ENCODE measurements at regions not wholly inside any gene's neighbourhood (a gene's known extent, or its start where the extent isn't known, plus 50 kb on each side); places are given as distances from the start of the nearest gene placed in this dataset.
"Not testable (repeated sequence)": the region's sequence is repeated elsewhere in the genome, so short reads cannot be mapped to it uniquely, and the experiment has no call there.

DNA sequence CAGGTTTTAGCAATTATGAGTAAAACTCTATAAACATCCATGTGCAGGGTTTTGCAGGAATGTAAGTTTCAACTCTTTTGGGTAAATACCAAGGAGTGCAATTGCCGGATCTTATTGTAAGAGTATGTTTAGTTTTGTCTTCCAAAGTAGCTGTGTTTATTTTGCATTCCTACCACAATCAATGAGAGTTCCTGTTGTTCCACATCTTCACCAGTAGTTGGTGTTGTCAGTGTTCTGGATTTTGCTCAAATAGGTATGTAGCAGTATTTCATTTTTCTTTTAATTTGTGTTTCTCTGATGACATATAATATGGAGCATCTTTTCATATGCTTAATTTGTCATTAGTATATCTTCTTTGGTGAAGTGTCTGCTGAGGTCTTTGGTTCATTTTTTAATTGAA lies 185.1 kb upstream of the GALNT15 start:
- DNase-seq (ENCODE audit: low read depth in 3 of 3) = no peak

DNA sequence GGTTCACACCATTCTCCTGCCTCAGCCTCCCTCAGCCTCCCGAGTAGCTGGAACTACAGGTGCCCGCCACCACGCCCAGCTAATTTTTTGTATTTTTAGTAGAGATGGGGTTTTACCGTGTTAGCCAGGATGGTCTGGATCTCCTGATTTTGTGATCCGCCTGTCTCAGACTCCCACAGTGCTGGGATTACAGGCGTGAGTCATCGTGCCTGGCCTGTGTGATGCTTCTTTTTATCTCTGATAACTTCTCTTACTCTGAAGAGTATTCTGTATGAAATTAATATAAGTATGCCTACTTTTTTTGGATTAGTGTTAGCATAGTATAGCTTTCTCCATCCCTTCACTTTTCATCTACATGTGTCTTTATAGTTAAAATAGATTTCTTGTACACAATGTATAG lies 180.8 kb upstream of the GALNT15 start:
- not testable (repeated sequence) for DNase-seq (ENCODE audit: low read depth in 3 of 3)

DNA sequence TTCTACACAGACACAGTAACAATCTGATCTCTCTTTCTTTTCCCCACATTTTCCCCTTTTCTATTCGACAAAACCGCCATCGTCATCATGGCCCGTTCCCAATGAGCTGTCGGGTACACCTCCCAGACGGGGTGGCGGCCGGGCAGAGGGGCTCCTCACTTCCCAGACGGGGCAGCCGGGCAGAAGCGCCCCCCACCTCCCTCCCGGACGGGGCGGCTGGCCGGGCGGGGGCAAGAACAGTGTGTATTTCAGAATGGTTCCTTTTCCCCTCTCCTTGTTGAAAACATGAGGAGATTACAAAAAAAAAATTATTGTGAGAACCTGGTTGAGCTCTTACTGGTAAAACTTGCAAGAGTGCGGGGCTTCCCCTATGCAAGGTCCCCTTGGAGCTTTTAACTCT lies 178.0 kb upstream of the GALNT15 start:
- not testable (repeated sequence) for DNase-seq (ENCODE audit: low read depth in 3 of 3)

DNA sequence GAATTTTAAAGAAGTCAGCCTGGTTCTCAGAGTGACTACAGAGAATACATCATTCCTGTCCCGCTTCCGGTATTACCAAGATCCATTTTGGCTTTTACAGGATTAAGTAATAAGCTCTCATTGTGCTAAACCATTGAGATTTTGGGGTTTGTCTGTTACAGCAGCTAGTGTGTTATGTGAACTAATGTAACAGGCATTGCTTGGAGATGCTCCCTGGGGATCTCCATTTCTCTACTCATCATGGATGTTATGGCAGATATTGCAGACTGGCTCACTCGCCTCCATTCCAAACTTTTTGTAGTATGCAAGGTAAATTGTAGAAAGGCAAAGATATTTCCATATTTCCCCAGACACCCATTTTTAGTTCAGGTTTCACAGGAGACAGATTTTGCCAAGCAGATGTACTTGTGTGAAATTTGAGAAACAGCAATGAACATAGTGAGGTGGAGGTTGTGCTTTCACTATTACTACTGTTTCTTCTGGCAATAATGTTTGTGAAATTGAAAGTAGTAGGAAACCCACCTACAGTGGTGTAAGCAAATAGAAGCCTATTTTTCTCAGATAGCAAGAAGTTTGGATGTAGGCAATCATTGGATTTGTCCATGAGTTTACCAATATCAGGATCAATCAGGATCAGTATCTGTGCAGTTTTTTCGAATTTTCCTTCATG lies 177.1 kb upstream of the GALNT15 start:
- no peak for DNase-seq (ENCODE audit: low read depth in 3 of 3)

DNA sequence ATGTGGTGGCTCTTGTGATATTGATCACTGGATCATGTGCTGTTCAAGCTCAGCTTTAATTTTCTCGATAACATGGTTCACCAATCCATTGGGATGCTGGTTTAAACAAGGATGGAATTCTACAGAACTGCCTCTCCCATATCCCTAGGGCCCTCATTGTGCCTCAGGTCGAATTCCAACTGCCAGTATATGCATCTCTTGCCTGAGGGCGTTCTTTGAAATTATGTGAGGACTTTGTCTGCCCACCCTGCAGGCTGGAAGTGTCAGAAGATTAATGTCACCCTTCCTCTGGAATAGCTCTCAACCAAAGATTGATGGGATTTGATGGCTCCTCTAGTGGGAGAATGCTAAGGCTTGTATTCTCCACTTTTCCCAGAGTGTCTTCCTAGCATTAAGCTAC lies 175.6 kb upstream of the GALNT15 start:
- no peak for DNase-seq (ENCODE audit: low read depth in 3 of 3)

DNA sequence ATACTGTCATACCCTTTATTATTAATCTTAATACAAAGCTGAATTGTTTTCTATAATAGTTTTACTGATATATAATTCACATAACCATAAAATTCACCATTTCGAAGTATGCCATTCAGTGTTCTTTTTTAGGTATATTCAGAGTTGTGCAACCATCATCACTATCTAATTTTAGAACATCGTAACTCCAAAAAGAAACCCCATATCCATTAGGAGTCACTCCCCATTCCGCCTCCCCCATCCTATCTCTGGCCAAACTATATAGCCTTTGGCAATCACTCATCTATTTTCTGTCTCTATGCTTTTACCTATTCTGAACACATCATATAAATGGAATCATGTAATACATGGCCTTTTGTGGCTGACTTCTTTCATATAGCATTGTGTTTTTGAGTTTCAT lies 169.7 kb upstream of the GALNT15 start:
- DNase-seq (ENCODE audit: low read depth in 3 of 3) = no peak

DNA sequence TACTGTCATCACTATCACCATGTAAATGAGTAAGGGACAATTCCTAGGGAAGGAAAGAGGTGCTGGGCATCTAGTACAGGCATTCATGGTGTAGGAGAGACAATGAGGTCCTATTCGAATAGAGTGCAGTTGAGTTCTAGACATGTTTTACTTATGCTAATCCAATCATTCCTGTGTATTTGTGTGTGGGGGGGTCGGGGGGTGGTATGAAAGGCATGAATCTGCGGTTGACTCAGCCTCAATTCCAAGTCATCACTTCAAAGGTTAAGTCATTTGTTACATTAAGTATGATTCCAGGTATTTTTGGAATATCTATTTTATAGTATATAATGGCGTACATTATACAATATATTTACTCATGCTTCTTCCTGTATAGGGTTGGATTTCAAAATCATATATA lies 163.1 kb upstream of the GALNT15 start:
- DNase-seq (ENCODE audit: low read depth in 3 of 3) = no peak

DNA sequence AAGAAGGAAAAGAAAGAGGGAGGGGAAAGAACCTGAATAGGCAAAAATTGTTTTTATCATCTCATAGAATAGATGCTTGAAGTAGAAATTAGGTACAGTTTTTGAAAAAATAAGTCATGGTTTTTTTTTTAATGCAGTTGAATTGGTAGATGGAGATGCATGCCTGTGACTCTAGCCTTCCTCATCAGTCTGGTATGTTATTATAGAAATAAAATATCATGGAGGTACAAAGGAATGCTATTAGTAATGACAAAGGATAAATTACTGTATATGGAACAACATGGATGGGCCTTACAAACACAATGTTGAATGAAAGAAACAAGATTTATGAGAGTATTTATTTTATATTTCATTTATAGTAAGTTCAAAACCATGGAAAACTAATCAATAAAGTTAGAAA lies 162.4 kb upstream of the GALNT15 start:
- no peak for DNase-seq (ENCODE audit: low read depth in 3 of 3)

DNA sequence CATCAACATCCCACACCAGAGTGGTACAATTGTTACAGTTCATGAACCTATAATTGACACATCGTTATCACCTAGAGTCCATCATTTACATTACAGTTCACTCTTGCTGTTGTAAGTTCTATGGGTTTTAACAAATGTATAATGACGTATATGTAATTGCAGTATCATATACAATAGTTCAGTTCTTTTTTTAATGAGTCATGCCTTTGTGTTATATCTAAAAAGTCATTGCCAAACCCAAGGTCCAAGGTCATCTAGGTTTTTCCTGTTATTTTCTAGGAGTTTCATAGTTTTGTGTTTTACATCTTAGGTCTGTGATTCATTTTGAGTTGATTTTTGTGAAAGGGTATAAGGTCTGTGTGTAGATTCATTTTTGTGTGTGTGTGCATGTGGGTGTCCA lies 160.9 kb upstream of the GALNT15 start:
- DNase-seq (ENCODE audit: low read depth in 3 of 3) = no peak

DNA sequence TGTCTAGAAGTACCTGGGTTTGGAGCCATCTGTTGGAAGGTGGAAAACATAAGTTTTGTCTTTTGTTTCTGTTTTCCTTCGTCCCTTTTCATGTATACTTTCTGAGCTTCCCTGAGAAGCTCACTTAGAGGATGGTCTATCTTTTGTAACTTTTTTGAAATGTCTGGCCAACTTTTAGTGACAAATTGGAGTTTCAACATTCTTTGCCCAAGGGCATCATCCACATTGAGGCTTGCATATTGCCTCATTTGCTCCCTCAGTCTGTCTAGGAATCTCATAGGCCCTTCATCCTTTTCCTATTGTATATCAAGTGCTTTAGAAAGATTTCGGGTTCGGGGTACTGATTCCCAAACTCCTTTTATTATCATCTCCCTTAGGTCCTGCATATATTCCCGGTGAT lies 152.7 kb upstream of the GALNT15 start:
- not testable (repeated sequence) for DNase-seq (ENCODE audit: low read depth in 3 of 3)

DNA sequence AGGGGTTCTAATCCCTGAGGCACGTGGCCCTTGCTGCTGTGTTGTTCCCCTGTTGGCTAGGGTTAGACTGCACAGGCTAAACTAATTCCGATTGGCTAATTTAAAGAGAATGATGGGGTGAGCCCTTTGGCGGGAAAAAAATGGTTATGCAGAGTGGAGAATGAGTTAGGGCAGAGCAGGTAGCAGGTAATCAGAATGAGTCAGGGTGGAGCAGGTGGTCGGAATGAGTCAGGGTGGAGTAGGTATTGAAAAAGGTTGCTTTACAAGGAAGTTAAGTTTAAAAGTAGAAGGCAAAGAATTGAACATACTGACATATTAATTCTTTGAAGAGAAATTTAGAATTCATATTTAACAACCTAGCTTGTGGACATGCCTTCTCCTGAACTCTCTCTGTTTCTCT lies 150.6 kb upstream of the GALNT15 start:
- not testable (repeated sequence) for DNase-seq (ENCODE audit: low read depth in 3 of 3)

DNA sequence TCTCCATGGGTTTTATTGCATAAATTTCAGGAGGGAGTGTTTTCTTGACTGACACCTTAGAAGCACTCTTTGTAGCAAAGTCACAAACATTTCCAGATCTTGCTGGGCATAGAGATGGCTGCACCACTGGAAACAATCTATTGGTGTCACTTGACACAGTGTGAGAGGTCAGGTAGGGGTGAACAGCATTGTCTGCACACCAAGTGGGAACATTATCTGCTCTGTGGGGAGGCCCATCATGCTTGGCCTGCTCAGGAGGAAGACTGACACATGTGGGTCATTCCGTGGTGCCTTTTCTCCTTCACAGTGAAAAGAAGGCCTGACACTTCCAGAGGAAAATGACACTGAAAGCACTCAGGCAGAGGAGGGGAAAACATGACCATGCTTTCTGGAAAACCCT lies 149.9 kb upstream of the GALNT15 start:
- no peak for DNase-seq (ENCODE audit: low read depth in 3 of 3)

DNA sequence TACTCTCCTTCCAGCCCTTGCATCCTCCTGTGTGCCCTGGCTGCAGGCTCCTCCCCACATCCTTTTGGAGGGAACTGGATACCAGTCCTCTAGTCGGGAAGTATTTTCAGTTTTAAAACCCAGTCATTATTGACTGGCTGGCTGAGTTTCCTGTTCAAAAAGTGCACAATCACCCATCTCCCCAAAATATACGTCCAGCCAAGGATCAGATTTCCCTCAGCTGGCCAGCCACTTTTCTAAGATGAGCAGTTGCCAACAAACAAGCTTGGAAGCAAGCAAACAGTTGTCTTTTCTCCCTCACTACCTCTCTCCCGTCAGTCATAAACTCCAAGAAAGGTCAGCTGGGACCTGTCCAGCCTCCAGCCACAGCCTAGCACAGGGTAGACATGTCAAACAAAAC lies 147.7 kb upstream of the GALNT15 start:
- no peak for DNase-seq (ENCODE audit: low read depth in 3 of 3)

DNA sequence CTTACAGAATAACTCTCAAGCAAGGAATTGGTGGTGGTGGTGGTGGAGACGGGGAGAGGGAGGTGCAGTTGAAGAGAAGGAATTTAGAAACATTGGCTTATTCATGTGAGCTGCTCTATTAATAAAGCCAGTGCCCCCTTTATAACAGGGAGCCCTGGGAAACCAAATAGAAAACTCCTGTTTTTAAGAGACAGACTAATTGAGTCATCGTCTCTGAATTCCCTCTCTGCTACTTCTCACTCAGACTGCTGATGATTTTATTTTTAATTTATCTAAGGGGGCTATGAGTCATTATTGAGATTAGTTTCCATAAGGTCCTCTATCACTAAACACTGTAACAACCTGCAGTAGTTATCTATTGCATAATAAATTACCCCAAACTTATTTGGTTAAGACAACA lies 145.9 kb upstream of the GALNT15 start:
- DNase-seq (ENCODE audit: low read depth in 3 of 3) = no peak

DNA sequence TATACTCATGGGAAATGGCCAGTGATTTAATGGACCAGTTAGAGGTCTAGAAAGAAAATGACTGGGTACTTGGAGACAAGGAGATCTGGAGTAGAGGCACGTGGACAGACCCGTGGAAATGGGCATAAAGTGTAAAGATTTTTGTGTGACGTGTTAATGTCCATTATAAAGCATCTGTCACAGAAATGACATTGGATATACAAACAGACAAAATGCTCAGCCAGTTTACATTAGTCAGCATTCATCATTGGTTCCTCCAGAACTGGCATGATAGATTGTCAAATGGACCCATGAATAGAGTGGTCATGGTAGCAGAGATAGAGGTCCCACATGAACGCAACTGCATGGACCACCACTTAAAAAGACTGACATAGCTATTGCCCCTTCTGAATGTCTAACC lies 144.1 kb upstream of the GALNT15 start:
- no peak for DNase-seq (ENCODE audit: low read depth in 3 of 3)

DNA sequence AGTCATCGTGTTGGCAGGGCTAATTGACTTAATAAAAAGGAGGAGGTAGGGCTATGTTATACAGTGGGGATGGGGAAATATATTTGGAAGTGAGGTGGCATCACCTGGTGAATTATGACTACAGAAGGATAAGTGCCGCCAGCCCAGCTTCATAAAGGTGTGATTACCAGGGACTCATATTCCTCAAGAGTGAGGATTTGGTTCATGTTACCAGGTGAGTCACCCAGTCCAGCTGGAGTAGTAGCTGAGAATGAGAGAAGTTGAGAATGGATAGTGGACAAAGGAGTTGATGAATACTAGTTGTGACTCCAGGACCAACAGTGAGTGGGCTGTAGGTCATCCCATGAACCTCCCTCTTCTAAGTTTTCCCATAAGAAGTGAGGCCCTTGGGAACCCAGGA lies 143.0 kb upstream of the GALNT15 start:
- DNase-seq (ENCODE audit: low read depth in 3 of 3) = no peak

DNA sequence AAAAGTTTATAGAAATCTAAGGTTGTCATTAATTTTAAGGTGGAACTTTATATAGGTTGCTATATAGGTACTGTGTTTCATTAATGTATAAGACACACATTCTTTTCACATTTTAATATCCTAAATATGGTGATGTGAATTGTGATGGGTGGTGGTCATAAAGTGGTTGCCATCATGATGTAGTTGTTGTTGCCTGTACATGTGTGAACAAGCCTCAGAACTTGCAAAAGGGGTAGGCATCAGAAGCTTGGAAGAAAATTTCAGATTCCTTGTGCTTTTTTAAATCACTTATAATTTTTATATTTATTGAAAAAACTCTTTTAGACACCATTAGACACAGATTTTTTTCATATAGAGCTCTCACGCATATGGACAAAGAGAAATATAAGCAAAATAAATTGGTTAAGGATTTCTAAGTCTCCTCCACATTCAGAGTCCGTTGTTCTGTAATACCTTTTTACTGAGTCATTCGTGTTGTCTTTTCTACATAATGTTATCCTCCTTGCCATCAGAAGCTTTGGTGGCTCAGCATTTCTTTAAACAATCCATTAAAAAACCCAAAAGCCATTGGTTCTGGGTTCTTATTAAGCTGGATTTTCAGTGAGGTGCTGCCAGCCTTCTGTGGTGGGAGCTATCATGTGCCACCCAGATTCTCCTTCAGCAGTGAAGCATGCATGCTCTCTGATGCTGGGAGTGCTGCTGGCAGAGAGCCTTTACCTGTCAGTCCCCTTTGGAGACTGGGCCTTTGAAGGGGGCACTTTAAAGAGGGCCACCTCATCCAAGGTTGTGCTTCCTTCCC lies 140.4 kb upstream of the GALNT15 start:
- no peak for DNase-seq (ENCODE audit: low read depth in 3 of 3)

DNA sequence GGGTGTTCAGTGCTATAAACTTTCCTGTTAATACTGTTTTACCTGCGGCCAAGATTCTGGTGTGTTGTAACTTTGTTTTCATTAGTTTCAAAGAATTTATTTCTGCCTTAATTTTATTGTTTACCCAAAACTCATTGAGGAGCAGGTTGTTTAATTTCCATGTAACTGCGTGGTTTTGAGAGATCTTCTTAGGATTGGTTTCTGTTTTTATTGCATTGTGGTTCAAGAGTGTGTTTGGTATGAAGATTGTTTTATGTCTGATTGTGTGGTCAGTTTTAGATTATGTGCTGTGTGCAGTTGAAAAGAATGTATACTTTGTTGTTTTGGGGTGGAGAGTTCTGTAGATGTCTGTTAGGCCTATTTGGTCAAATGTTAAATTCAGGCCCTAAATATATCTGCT lies 133.5 kb upstream of the GALNT15 start:
- no peak for DNase-seq (ENCODE audit: low read depth in 3 of 3)

DNA sequence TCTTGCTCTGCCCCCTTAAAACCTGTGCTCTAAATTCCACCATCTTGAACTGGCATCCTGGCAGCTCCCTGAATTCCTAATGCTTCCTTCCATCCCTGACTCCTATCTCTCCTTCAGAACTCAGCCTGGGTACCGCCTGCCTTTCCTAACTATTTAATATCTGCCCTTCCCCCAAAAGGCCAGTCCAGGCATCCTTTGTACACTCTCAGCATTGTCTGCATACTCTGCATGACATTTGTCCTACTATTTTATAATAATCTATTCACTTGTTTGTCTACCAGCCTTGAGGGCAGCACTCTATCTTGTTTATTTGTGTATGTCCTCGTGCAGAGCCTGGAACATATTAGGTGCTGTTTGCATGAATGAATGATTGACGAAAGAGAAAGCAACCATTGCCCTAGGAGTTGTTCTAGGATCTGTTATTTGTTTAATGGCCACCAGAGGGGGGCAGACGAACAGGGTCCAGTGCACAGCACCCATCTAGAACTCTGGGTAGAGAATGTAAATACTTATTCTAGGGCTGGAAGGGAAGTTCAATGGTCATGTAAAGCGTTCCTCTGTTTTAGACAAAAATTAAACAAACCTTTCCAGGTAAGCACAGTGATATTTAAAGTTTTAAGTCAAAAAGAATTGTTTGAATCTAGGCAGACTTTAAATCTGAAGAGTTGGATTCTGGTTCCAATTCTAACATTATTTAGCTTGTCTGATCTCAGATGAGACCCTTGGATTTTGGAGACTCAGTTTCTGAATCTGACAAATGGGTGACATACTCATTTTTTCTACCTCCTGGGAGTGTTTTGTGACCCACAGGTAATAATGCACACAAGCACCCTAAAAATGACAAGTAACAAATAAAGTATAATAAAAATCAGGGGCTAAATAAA lies 125.8 kb upstream of the GALNT15 start:
- DNase-seq (ENCODE audit: low read depth in 3 of 3) = peak in 2 of 3 donors; percentile 6 to 38

DNA sequence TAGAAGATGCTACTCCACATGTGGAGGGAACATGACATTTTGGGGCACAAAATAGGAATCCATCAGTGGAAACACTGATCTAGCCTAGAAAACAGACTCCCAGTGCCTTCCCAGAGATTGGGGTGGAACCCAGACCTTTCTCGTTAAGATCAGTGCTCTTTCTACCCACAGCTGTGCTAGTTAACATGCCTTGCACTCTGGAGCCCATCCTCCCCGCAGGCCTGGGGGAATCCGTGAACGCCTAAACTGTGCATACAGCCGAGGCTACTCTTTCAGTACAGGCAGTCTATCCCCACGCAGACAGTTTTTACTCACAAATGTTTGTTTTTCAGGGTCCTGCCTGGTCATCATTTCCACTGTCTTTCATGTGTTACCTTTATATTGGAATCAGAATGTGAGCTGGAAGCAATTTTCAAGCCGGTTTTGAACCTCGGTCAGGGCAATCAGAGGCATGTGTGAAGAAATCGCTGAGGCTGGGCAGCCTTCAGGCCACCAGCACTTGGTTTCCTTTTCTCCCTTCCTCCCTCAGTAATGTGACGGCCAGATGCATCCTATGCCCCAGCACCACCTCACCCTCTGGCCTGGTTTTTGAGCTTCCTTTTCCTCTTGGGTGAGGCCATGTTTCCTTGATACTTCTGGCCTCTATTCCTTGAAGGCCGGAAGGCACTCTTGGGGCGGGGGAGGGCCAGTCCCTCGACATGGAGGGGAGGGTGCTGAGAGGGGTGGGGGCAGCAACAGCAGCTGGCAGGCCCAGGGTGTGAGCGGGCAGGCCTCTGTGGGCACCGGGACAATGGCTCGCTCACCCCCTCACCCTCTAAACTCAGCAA lies 123.6 kb upstream of the GALNT15 start:
- DNase-seq (ENCODE audit: low read depth in 3 of 3) = no peak

DNA sequence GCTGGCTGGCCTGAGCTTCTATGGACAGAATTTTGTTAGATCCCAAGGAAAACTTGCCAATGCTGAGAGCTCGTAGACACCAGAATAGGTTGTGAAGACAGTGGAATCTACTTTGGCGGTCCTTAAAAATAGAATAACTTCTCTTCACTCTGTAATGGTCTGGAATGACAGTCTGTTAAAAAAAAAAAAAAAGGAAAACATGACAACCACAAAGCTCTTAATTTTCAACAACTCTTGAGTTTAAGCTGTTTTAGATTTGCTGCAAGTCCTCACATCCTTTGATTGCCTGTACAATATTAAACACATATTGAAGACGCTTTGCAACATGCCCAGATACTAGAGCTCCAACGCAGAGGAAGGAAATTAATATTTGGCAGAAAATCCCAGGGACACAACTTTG lies 122.8 kb upstream of the GALNT15 start:
- no peak for DNase-seq (ENCODE audit: low read depth in 3 of 3)

DNA sequence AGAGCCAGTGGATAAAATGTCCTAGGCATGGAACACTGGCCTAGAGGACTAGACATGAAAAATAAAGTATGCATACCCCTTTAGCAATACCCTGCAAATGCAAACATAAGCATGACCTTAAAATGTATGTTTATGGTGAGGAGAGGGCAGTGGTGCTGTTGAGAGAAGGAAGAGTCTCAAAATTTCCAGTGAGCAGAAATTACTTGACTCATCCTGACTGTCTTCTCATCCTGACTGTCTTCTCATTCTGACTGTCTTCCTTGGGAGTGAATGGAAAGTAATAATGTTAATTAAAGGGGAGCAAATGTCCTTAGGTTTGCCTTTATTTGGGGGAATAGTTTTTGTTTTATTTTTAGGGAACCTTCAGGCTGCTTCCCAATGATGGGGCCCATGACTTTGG lies 121.5 kb upstream of the GALNT15 start:
- no peak for DNase-seq (ENCODE audit: low read depth in 3 of 3)
